H1 (cell line): ENCODE measurements at regions not wholly inside any gene's neighbourhood (a gene's known extent, or its start where the extent isn't known, plus 50 kb on each side); places are given as distances from the start of the nearest gene placed in this dataset.

Experiments used
- CTCF ChIA-PET: fragments of 300-600 bp; sonication (Branson Sonifier 250); formaldehyde crosslinking; loops from one replicate; lab custom pipeline; 2021; ENCODE audit not compliant: partially characterized antibody; lab: Charles Lee
- POLR2A ChIA-PET: fragments of 300-600 bp; sonication (Branson Sonifier 250); formaldehyde crosslinking; loops from one replicate; lab custom pipeline; 2021; ENCODE audit warnings: inconsistent platforms; ENCODE audit not compliant: partially characterized antibody; lab: Charles Lee
- DNase-seq, 2 experiments: peaks; one replicate each; pipeline versions ENCODE4 v3.0.0 to v3.0.0-alpha.2; 2010 to 2022; ENCODE audit warnings: low spot score in 2 of 2, low read depth in 1 of 2, mixed read lengths in 1 of 2
- FAIRE-seq: peaks from 2 replicates; lab custom pipeline; 2011; peaks lifted over from hg19 to GRCh38; lab: Jason Lieb, UNC
- H2AFZ ChIP-seq: 2 replicates; pipeline ENCODE4 v1.8.1; 2012; ENCODE audit warnings: low read length, inconsistent platforms
- H2AK5ac ChIP-seq: 2 replicates; pipeline ENCODE4 v1.6.1; 2013; ENCODE audit warnings: low read depth, low read length
- H2BK120ac ChIP-seq: replicated peaks from 2 replicates; pipeline ENCODE3; 2013; ENCODE audit warnings: low read depth, low read length, inconsistent platforms
- H2BK12ac ChIP-seq: 2 replicates; pipeline ENCODE4 v1.6.1; 2013; ENCODE audit warnings: low read depth, low read length
- H2BK15ac ChIP-seq: 2 replicates; pipeline ENCODE4 v1.6.1; 2013; ENCODE audit warnings: low read length
- H2BK20ac ChIP-seq: 2 replicates; pipeline ENCODE4 v1.6.1; 2013; ENCODE audit warnings: low read length
- H2BK5ac ChIP-seq: 2 replicates; pipeline ENCODE4 v1.6.1; 2013; ENCODE audit warnings: low read depth, low read length
- H3K14ac ChIP-seq: 2 replicates; pipeline ENCODE4 v1.6.1; 2013; ENCODE audit warnings: inconsistent platforms; ENCODE audit not compliant: insufficient read length
- H3K18ac ChIP-seq: 2 replicates; pipeline ENCODE4 v1.6.1; 2013; ENCODE audit warnings: low read length; ENCODE audit errors: extremely low read depth
- H3K23ac ChIP-seq: 2 replicates; pipeline ENCODE4 v1.6.1; 2013; ENCODE audit warnings: inconsistent platforms; ENCODE audit not compliant: insufficient read length
- H3K23me2 ChIP-seq: 2 replicates; pipeline ENCODE4 v1.6.1; 2013; ENCODE audit warnings: low read depth, low read length
- H3K27ac ChIP-seq: 2 replicates; pipeline ENCODE4 v1.6.1; 2011; ENCODE audit warnings: low read depth, low read length, inconsistent platforms
- H3K27me3 ChIP-seq, 4 experiments: replicated peaks in 1 of 4; 1 replicate in 1 of 4; 2 replicates in 3 of 4; pipeline versions ENCODE4 v1.6.1 to v1.8.1; 2011 to 2013; ENCODE audit warnings: low read length in 3 of 4, mild to moderate bottlenecking in 3 of 4, inconsistent platforms in 2 of 4, mixed read lengths in 2 of 4, moderate library complexity in 1 of 4; ENCODE audit not compliant: control insufficient read depth in 3 of 4, insufficient read depth in 3 of 4; ENCODE audit errors: extremely low read depth in 1 of 4
- H3K36me3 ChIP-seq, 4 experiments: 2 replicates each; pipeline versions ENCODE4 v1.6.1 to v1.8.1; 2011 to 2013; ENCODE audit warnings: mild to moderate bottlenecking in 4 of 4, low read length in 3 of 4, moderate library complexity in 2 of 4, control low read depth in 1 of 4, inconsistent platforms in 1 of 4; ENCODE audit not compliant: insufficient read depth in 4 of 4, control insufficient read depth in 2 of 4
- H3K4ac ChIP-seq: replicated peaks from 2 replicates; pipeline ENCODE3; 2013; ENCODE audit warnings: low read length, low read depth, mixed read lengths, inconsistent platforms; ENCODE audit not compliant: insufficient read length
- H3K4me1 ChIP-seq, 4 experiments: replicated peaks in 1 of 4; 1 replicate in 1 of 4; 2 replicates in 3 of 4; pipeline versions ENCODE4 v1.6.1 to v1.8.1; 2011 to 2013; ENCODE audit warnings: low read length in 3 of 4, inconsistent platforms in 2 of 4, mixed read lengths in 1 of 4; ENCODE audit not compliant: insufficient read depth in 4 of 4, control insufficient read depth in 3 of 4
- H3K4me2 ChIP-seq, 2 experiments: 2 replicates each; pipeline versions ENCODE4 v1.6.1 to v1.8.1; 2011 to 2013; ENCODE audit warnings: low read depth in 2 of 2, low read length in 2 of 2, control low read depth in 1 of 2, inconsistent platforms in 1 of 2, mild to moderate bottlenecking in 1 of 2; ENCODE audit not compliant: insufficient read depth in 1 of 2
- H3K4me3 ChIP-seq, 4 experiments: fragments of 200-600, 300-600 bp in 1 of 4; sonication (generic), shearing (Covaris generic), sonication (Bioruptor Twin) in 1 of 4; 2 replicates each; pipeline versions ENCODE4 v1.5.1 to v1.8.1; 2011 to 2016; ENCODE audit warnings: low read length in 4 of 4, low read depth in 3 of 4, control low read depth in 2 of 4, inconsistent platforms in 2 of 4, mild to moderate bottlenecking in 2 of 4, mixed read lengths in 1 of 4, moderate library complexity in 1 of 4; ENCODE audit not compliant: insufficient read depth in 2 of 4; ENCODE audit errors: extremely low read depth in 1 of 4
- H3K56ac ChIP-seq: replicated peaks from 2 replicates; pipeline ENCODE3; 2013; ENCODE audit warnings: low read depth, mild to moderate bottlenecking, mixed read lengths, low read length, inconsistent platforms; ENCODE audit not compliant: insufficient read length
- H3K79me1 ChIP-seq: 2 replicates; pipeline ENCODE4 v1.6.1; 2013; ENCODE audit warnings: low read depth, low read length, control low read depth
- H3K79me2 ChIP-seq, 2 experiments: 2 replicates each; pipeline versions ENCODE4 v1.6.1 to v1.8.1; 2012 to 2013; ENCODE audit warnings: low read length in 2 of 2, mild to moderate bottlenecking in 2 of 2, inconsistent platforms in 1 of 2; ENCODE audit not compliant: insufficient read depth in 2 of 2, control insufficient read depth in 1 of 2
- H3K9ac ChIP-seq, 4 experiments: replicated peaks in 1 of 4; 1 replicate in 1 of 4; 2 replicates in 3 of 4; pipeline versions ENCODE4 v1.6.1 to v1.8.1; 2011 to 2013; ENCODE audit warnings: low read depth in 3 of 4, low read length in 3 of 4, control low read depth in 2 of 4, mild to moderate bottlenecking in 2 of 4, moderate library complexity in 2 of 4, inconsistent platforms in 1 of 4; ENCODE audit errors: extremely low read depth in 1 of 4
- H3K9me3 ChIP-seq, 2 experiments: 2 replicates each; pipeline versions ENCODE4 v1.6.1 to v1.8.1; 2012 to 2013; ENCODE audit warnings: mild to moderate bottlenecking in 2 of 2, moderate library complexity in 2 of 2, control low read depth in 1 of 2, inconsistent platforms in 1 of 2, low read depth in 1 of 2, low read length in 1 of 2, mixed read lengths in 1 of 2; ENCODE audit not compliant: insufficient read depth in 2 of 2
- H4K20me1 ChIP-seq, 2 experiments: replicated peaks in 1 of 2; 2 replicates each; pipeline versions ENCODE3 to v1.8.1; 2011 to 2013; ENCODE audit warnings: inconsistent platforms in 2 of 2, low read length in 2 of 2, mild to moderate bottlenecking in 1 of 2; ENCODE audit not compliant: insufficient read depth in 2 of 2, control insufficient read depth in 1 of 2
- H4K5ac ChIP-seq: 2 replicates; pipeline ENCODE4 v1.6.1; 2013; ENCODE audit warnings: low read length, low read depth, mixed read lengths, inconsistent platforms; ENCODE audit not compliant: insufficient read length
- H4K8ac ChIP-seq: 2 replicates; pipeline ENCODE4 v1.8.0; 2013; ENCODE audit warnings: mild to moderate bottlenecking, moderate library complexity, low read length, inconsistent platforms; ENCODE audit not compliant: insufficient read depth; ENCODE audit errors: extremely low read depth
- H4K91ac ChIP-seq: replicated peaks from 2 replicates; pipeline ENCODE3; 2013; ENCODE audit warnings: low read length, mixed read lengths, inconsistent platforms; ENCODE audit not compliant: insufficient read length
- NANOG ChIP-seq: IDR thresholded peaks from 2 replicates; pipeline ENCODE4 v1.6.1; 2011; ENCODE audit warnings: low read length, low read depth, mild to moderate bottlenecking, inconsistent platforms; ENCODE audit not compliant: insufficient read depth, poor library complexity, severe bottlenecking
- RAD21 ChIP-seq, 2 experiments: IDR thresholded peaks in 1 of 2; conservative IDR thresholded peaks in 1 of 2; 2 replicates each; pipeline ENCODE4 v1.6.1; 2011; ENCODE audit warnings: low read depth in 2 of 2, low read length in 2 of 2, improper control_type of control experiment in 1 of 2, inconsistent platforms in 1 of 2, mild to moderate bottlenecking in 1 of 2, moderate library complexity in 1 of 2
- RFX5 ChIP-seq: IDR thresholded peaks from 2 replicates; pipeline ENCODE4 v1.6.1; 2011; ENCODE audit warnings: low read depth, low read length, improper control_type of control experiment, borderline replicate concordance
- ZNF274 ChIP-seq: IDR thresholded peaks from 2 replicates; pipeline ENCODE4 v1.7.0; 2012; ENCODE audit warnings: low read length, borderline replicate concordance; ENCODE audit errors: extremely low read depth
- WGBS, 2 experiments: shearing (Covaris generic) in 1 of 2; methylation state at CpG; one replicate each; pipeline versions ENCODE4 v1.1.6 to v1.1.7; 2013 to 2015; ENCODE audit warnings: low lambda C conversion rate in 2 of 2, mixed read lengths in 2 of 2, inconsistent platforms in 1 of 2, low coverage in 1 of 2, missing lambda C conversion rate in 1 of 2; ENCODE audit not compliant: insufficient replicate concordance in 2 of 2, insufficient coverage in 1 of 2, insufficient read length in 1 of 2; ENCODE audit errors: extremely low coverage in 1 of 2, missing lambda C conversion rate in 1 of 2; 5-methylcytosine and 5-hydroxymethylcytosine counted together
- TF ChIP-seq, protein P1 (sequence below): IDR thresholded peaks from 2 replicates; pipeline ENCODE4 v1.6.1; 2012; ENCODE audit warnings: inconsistent platforms

DNA sequence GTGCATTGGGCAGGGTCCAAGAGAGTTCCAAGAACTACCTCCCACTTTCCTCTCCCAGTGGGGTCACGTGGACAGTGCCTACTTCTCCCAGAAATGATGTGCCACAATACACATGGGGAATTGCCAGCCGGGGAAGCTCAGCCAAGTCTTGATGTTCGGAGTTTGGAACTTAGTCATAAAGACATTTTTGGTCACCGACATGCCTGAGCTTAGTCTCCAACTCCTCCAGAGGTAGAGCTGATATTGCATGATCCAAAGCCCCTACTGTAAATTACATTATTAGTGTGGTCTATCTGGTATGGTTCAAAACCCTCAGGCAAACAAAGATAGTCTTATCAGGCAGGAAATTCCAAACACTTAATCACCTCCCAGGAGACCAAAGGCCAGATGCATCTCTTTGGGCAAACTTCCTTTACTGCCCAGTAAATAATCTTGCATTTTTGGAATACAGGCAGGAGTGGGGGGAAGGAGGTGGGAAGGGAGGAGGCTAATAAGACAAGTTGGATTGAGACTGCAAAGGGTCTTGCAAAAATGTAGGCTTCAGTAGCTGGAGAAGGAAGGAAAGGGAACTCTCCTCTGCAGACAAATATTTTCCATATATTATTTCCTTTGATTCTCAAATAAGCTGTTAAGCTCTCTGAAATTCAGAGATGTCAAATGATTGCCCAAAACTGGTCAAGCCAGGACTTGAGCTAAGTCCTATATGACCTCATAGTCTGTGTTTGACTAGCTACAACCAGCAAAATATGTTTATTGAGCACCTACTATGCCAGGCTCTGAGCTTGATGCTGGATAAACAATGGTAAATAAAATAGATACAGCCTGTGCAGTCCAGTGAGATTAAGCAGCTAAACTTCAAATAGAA lies 99.4 kb downstream of the DRD1 start:
- Histone ChIP-seq H2BK120ac (no peak overlapping the region), H3K56ac (no peak overlapping the region), H3K4me1 (peaks cover 0 to 2% (median 0%) of the 10 kb centered on the region in 4 experiments; a peak in 2 of 7 replicates), H2BK20ac (no peak overlapping the region), H3K23ac (no peak overlapping the region), H3K27me3 (no peaks in the 10 kb centered on the region), H3K4me3 (no peak overlapping the region), H3K23me2 (no peaks in the 10 kb centered on the region), H3K9ac (no peak overlapping the region), H3K79me2 (no peaks in the 10 kb centered on the region), H4K20me1 (no peaks in the 10 kb centered on the region), H3K4ac (no peak overlapping the region), H3K27ac (no peak overlapping the region), H2BK15ac (no peak overlapping the region), H3K14ac (no peak overlapping the region), H3K9me3 (no peaks in the 10 kb centered on the region), H2AK5ac (no peak overlapping the region), H3K79me1 (no peaks in the 10 kb centered on the region), H2BK12ac (no peak overlapping the region), H2BK5ac (no peak overlapping the region), H3K36me3 (no peaks in the 10 kb centered on the region), H4K5ac (no peak overlapping the region), H2AFZ (no peak overlapping the region), H4K91ac (no peak overlapping the region), H4K8ac (no peak overlapping the region), H3K18ac (no peak overlapping the region), H3K4me2 (no peak overlapping the region; a peak in 1 of 4 replicates)
- WGBS, 2 experiments = 82% methylated on average over 4 of the region's 4 CpGs; no CpG with 5 or more reads in 1 of the 2 experiments
- ChIA-PET POLR2A (no interaction called here), CTCF (interaction anchor here (0.7 to 1.4 kb wide), 6 partner anchors 12 to 393 kb away, joined by 3 to 7 read pairs (median 4); partner anchors contain the start of gene DRD1)
- DNase-seq = no peak
- FAIRE-seq = no peak
- TF ChIP-seq NANOG (no peak), RFX5 (no peak), ZNF274 (no peak), RAD21 (IDR thresholded peaks at IDR 0.05 in 1 of 2, conservative IDR thresholded peaks at IDR 0.05 in 1 of 2; ENCODE audit: low read depth in 2 of 2, low read length in 2 of 2) (no peak)
- TF ChIP-seq, protein P1, sequence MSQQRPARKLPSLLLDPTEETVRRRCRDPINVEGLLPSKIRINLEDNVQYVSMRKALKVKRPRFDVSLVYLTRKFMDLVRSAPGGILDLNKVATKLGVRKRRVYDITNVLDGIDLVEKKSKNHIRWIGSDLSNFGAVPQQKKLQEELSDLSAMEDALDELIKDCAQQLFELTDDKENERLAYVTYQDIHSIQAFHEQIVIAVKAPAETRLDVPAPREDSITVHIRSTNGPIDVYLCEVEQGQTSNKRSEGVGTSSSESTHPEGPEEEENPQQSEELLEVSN = no peak
